ENCODE measurements at regions not wholly inside any gene's neighbourhood (a gene's known extent, or its start where the extent isn't known, plus 50 kb on each side); places are given as distances from the start of the nearest gene placed in this dataset.

GRCh38 chr6:105917038-105917695, 169.0 kb upstream of the PRDM1 start:
- TF ChIP-seq RXRA (CRISPR knock-in tag; IDR thresholded peaks at IDR 0.05), result no peak
- no peak for TF ChIP-seq NFIB (CRISPR knock-in tag; IDR thresholded peaks at IDR 0.05; ENCODE audit: borderline replicate concordance)
- TF ChIP-seq NFRKB (IDR thresholded peaks at IDR 0.05), result no peak
- TF ChIP-seq, protein P1, sequence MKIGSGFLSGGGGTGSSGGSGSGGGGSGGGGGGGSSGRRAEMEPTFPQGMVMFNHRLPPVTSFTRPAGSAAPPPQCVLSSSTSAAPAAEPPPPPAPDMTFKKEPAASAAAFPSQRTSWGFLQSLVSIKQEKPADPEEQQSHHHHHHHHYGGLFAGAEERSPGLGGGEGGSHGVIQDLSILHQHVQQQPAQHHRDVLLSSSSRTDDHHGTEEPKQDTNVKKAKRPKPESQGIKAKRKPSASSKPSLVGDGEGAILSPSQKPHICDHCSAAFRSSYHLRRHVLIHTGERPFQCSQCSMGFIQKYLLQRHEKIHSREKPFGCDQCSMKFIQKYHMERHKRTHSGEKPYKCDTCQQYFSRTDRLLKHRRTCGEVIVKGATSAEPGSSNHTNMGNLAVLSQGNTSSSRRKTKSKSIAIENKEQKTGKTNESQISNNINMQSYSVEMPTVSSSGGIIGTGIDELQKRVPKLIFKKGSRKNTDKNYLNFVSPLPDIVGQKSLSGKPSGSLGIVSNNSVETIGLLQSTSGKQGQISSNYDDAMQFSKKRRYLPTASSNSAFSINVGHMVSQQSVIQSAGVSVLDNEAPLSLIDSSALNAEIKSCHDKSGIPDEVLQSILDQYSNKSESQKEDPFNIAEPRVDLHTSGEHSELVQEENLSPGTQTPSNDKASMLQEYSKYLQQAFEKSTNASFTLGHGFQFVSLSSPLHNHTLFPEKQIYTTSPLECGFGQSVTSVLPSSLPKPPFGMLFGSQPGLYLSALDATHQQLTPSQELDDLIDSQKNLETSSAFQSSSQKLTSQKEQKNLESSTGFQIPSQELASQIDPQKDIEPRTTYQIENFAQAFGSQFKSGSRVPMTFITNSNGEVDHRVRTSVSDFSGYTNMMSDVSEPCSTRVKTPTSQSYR (CRISPR knock-in tag; IDR thresholded peaks at IDR 0.05; ENCODE audit: borderline replicate concordance), result no peak
- Histone ChIP-seq H2AFZ (ENCODE audit: low read length) (no peak overlapping the region), H4K20me1 (ENCODE audit: insufficient read depth, low read length) (no peaks in the 10 kb centered on the region), H3K27ac (ENCODE audit: extremely low read length, insufficient read depth, low read length) (no peak overlapping the region), H3K27me3 (ENCODE audit: control insufficient read depth in 1 of 2, insufficient read depth in 2 of 2, low read length in 2 of 2) (no peaks in the 10 kb centered on the region), H3K9ac (ENCODE audit: insufficient read depth, low read depth, low read length) (no peak overlapping the region), H3K9me3 (ENCODE audit: low read length) (no peaks in the 10 kb centered on the region), H3K4me3 (replicated peaks in 1 of 3; ENCODE audit: insufficient read depth in 1 of 3, low read depth in 2 of 3, low read length in 3 of 3) (no peak overlapping the region), H3K79me2 (ENCODE audit: insufficient read depth, low read length) (no peaks in the 10 kb centered on the region), H3K36me3 (replicated peaks in 1 of 2; ENCODE audit: control insufficient read depth in 1 of 2, insufficient read depth in 2 of 2, low read length in 2 of 2) (no peaks in the 10 kb centered on the region), H3K4me1 (ENCODE audit: insufficient read depth, low read length) (no peaks in the 10 kb centered on the region), H3K4me2 (ENCODE audit: low read depth, low read length) (no peak overlapping the region)
- no TSS peak for BruUV-seq (replicated peaks)
- 0% methylated on average over 2 of the region's 2 CpGs for WGBS (ENCODE audit: low lambda C conversion rate)
- intact Hi-C loops (cut with micrococcal nuclease; ENCODE audit: unreplicated experiment) (no loop called here), in situ Hi-C loops (cut with HindIII; ENCODE audit: extremely low pct_ligation_motif_present, low pct_unique_long_range_greater_than_20kb) (no loop called here)
- FAIRE-seq (no peak), ATAC-seq (no peak), DNase-seq (ENCODE audit: low spot score) (no peak)
- CTCF ChIA-PET (ENCODE audit: low intra/inter-chr PET ratio, low total read pairs), result no interaction called here
- POLR2A ChIA-PET, result no interaction called here

GRCh38 chr6:105911106-105911629, 175.0 kb upstream of the PRDM1 start:
- Histone ChIP-seq H3K9me3 (ENCODE audit: low read length) (no peaks in the 10 kb centered on the region), H2AFZ (ENCODE audit: low read length) (no peak overlapping the region), H3K4me3 (replicated peaks in 1 of 3; ENCODE audit: insufficient read depth in 1 of 3, low read depth in 2 of 3, low read length in 3 of 3) (no peak overlapping the region), H3K4me1 (ENCODE audit: insufficient read depth, low read length) (no peaks in the 10 kb centered on the region), H3K79me2 (ENCODE audit: insufficient read depth, low read length) (no peaks in the 10 kb centered on the region), H3K4me2 (ENCODE audit: low read depth, low read length) (no peak overlapping the region), H3K27me3 (ENCODE audit: control insufficient read depth in 1 of 2, insufficient read depth in 2 of 2, low read length in 2 of 2) (peaks cover 0 to 11% of the 10 kb centered on the region in 2 experiments; a peak in 1 of 5 replicates), H3K27ac (ENCODE audit: extremely low read length, insufficient read depth, low read length) (no peak overlapping the region), H4K20me1 (ENCODE audit: insufficient read depth, low read length) (no peaks in the 10 kb centered on the region), H3K9ac (ENCODE audit: insufficient read depth, low read depth, low read length) (no peak overlapping the region), H3K36me3 (replicated peaks in 1 of 2; ENCODE audit: control insufficient read depth in 1 of 2, insufficient read depth in 2 of 2, low read length in 2 of 2) (no peaks in the 10 kb centered on the region)
- intact Hi-C loops (cut with micrococcal nuclease; ENCODE audit: unreplicated experiment) (no loop called here), in situ Hi-C loops (cut with HindIII; ENCODE audit: extremely low pct_ligation_motif_present, low pct_unique_long_range_greater_than_20kb) (no loop called here)
- CTCF ChIA-PET (ENCODE audit: low intra/inter-chr PET ratio, low total read pairs), result no interaction called here
- POLR2A ChIA-PET, result no interaction called here
- no TSS peak for BruUV-seq (replicated peaks)
- FAIRE-seq (no peak), DNase-seq (ENCODE audit: low spot score) (no peak), ATAC-seq (no peak)
- TF ChIP-seq ZFP37 (CRISPR knock-in tag; IDR thresholded peaks at IDR 0.05; ENCODE audit: borderline replicate concordance) (no peak), ZNF616 (CRISPR knock-in tag; IDR thresholded peaks at IDR 0.05; ENCODE audit: low read depth) (no peak), ZNF558 (CRISPR knock-in tag; IDR thresholded peaks at IDR 0.05; ENCODE audit: borderline replicate concordance) (no peak), HNF4G (IDR thresholded peaks at IDR 0.05; ENCODE audit: borderline replicate concordance, low read depth, low read length) (no peak), HNF4G (CRISPR knock-in tag; IDR thresholded peaks at IDR 0.05; ENCODE audit: borderline replicate concordance, low read depth) (no peak), KLF12 (CRISPR knock-in tag; IDR thresholded peaks at IDR 0.05; ENCODE audit: borderline replicate concordance) (no peak), SNAI1 (CRISPR knock-in tag; IDR thresholded peaks at IDR 0.05; ENCODE audit: borderline replicate concordance) (no peak), MED1 (CRISPR knock-in tag; IDR thresholded peaks at IDR 0.05) (no peak), ONECUT2 (CRISPR knock-in tag; IDR thresholded peaks at IDR 0.05) (no peak), MTA1 (CRISPR knock-in tag; IDR thresholded peaks at IDR 0.05; ENCODE audit: borderline replicate concordance) (no peak)
- TF ChIP-seq, protein P2, sequence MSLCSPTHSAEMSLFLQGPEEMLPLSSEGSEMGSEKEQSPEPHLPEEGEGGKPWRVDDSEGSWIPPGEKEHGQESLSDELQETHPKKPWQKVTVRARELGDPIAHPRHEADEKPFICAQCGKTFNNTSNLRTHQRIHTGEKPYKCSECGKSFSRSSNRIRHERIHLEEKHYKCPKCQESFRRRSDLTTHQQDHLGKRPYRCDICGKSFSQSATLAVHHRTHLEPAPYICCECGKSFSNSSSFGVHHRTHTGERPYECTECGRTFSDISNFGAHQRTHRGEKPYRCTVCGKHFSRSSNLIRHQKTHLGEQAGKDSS (CRISPR knock-in tag; IDR thresholded peaks at IDR 0.05; ENCODE audit: borderline replicate concordance, low read depth), result no peak
- 18% methylated on average over 3 of the region's 4 CpGs for WGBS (ENCODE audit: low lambda C conversion rate)
